NCI-H526 (cell line): ENCODE measurements at regions not wholly inside any gene's neighbourhood (a gene's known extent, or its start where the extent isn't known, plus 50 kb on each side); places are given as distances from the start of the nearest gene placed in this dataset.
"Not testable (repeated sequence)": the region's sequence is repeated elsewhere in the genome, so short reads cannot be mapped to it uniquely, and the experiment has no call there.

Experiments used
- DNase-seq, 2 experiments: peaks; one replicate each; lab custom pipeline; 2025; lab: John Stamatoyannopoulos, UW

DNA sequence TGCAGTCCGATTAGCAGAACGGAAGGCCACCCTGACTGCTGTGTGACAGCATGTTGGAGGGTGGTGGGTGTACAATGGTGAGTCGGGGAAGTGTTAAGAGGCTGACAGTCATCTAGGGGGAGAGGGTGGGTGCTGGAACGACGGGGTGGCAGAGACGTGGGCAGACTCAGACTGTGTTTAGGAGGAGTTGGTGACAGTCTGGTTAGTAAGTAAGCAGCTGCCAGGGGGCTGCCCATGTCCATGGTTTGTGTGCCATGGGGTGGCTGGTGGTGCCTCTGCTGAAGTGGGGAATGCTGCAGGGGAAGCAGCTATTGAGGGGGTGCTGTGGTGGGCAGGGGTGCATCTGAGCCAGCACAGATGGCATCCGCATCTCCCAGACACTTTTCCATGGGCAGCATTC, 51.3 kb upstream of the BOD1 start:
- DNase-seq: no peak

DNA sequence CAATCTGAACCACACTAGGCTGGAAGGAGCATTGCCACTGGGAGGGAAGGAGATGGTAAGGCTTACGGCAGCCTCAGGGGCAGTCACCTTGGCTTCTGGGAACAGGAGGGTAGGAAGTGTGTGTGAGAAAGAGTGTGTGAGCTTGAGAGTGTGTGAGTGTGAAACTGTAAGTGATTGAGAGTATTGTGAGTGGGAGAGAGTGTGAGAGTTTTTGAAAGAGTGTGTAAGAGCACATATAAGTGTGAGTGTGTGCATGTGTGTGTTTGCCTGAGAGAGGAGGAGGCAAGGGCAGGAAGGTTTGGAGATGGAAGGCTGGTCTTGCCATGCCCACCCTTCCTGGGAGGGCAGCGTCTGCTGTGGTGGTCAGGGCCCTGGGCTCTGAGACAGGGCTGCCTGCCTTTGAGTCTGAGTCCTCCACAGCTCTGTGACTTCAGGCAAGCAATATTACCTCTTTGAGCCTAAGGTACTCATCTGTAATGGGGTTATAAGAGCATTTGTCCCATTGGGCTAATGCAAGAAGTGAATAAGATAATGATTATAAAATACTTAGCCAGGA, 51.9 kb upstream of the BOD1 start:
- DNase-seq: no peak

DNA sequence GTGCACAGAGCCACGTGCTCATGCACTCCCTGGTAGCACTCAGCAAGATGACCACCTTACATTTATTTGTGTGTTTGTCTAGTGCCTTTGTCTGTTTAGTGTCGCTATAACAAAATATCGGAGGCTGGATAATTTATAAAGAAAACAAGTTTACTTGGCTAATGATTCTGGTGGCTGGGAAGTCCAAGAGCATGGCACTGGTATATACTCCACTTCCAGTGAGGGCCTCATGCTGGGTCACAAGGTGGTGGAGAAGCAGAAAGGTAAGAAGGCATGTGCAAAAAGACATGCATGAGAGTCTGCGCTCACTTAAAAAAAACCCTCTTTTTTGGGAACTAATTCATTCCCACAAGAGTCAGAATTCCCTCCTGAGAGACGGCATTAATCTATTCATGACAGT, 52.5 kb upstream of the BOD1 start:
- DNase-seq: no peak

DNA sequence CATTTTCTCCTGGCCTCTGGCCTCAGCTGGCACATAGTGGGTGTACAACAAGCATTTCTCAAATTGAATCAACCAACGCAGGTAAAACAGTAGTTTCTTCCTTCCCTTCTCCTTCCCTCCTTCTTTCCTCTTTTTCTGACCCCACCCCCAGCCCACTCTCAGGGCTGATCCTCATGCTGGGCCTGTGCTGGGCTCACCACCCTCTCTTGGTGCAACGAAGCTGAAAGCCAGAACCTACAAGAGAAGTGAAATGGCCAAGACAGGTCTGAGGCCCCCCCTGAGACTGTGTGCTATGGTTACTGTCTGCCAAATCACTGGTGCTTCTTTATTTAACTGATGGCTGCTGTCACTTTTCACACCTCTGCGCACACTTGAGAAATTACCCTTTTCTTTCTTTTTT, 53.0 kb upstream of the BOD1 start:
- DNase-seq: no peak

DNA sequence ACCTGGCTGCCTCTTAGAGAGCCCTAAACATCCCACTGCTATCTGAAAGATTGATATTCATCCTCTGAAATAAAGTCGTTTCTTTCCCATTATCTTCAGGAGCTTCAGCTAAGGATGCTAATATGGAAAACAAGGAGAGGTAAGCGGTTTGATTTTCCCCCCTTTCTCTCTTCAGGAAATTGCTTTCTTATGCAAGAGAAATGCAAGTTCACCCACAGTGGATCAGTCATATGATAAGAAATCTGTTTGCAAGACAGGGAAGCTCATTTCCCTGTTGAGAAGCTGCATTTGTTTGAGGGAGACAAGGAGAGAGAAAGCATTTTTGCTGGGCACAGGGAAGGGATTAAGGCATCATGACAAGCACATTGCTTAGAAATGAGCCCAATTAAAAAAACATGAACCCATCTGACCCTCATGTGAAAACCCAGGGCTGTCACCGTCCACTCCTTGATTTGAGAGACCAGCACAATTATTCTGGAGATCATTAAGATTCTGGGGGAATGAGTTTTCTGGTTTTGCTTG, 53.7 kb upstream of the BOD1 start:
- peak; percentile 21 to 22 for DNase-seq

DNA sequence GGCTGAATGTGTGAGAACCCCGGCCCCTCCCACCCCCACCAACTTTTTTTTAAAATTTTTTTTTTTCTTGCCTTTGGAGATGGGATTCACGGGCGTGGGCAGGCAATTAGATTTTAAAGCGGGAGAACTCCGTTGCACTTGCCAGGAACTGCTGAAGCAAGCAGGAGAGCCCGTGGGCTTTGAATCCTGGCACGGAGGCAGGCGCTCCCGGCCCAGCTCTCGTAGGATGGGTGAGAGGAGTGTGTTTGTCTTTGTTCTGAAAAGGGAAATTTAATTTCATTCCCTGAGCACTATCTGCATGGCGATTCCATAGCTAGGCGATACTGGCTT, 54.3 kb upstream of the BOD1 start:
- peak in 1 of 2 experiments; percentile 6 for DNase-seq

DNA sequence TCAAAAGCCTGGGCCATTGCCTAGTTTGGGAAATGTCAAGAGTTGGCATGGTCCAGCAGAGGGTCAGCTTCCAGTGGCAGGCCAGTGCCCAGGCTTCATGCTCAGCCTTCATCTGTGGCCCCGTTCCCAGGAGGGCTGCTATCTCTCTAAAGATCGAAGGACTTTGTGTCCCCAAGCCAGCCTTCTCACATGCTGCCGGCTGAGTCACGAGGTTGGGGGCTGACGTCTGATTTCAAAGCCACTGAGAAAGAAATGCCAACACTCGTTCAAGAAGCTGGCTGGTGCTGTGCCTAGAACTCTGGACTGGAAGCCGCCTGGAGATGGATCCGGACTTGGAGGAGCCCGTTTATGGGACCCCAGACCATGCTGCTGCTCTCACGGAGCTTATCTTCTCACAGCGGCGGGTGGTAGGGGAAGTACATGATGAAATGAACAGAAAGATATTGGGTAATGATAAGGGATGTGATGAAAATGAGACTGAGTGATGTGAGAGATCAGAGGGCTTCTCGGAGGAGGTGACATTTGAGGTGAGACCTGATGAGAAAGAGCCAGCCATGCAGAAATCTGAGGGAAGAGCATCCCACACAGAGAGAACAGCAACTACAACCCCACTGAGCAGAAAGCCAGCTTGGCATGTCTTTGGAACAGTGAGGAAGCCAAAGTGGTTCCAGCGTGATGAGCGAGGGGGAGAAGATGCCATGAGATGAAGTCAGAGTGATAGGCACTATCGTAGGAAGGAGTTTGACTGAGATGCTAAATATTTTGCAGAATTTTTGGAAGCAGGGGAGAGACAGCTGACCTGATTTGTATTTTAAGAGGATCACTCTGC, 54.9 kb upstream of the BOD1 start:
- no peak for DNase-seq

DNA sequence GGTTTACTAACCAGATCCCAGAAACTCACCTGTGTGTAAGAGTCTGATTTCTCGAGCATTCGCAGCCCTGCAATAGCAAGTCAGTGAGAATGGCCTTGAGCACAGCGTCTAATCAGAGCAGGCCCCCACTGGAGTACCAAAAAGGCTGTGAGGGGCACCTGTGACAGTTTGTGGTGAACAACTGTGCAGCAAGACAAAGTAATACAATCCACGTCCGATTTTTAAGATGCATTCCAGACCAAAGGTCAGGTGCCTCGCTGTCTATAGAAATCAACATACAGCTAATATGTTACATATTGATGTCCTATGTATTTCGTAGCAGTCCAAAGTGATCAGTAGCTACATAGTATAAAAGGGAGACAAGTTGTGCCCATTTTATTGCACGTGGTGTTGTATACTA, 55.7 kb upstream of the BOD1 start:
- DNase-seq: no peak

DNA sequence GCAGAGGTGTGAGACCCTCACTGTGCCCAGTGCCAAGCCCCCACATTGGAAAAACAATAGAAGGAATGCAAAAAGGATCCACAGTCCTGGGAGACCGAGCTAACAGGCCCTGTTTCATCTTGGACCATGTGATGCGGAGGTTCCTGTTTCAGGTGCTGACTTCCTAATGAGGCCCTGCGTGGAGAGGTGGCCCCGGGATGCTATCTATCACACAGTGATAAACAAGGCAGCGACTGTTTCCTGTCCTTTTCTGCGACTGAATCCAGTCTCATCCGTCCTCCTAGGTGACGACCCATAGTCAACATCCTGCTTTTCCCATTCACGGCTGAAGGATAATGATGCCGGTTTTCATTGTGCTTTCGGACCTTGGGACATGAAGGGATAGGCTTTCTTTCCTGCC, 56.4 kb upstream of the BOD1 start:
- DNase-seq: no peak

DNA sequence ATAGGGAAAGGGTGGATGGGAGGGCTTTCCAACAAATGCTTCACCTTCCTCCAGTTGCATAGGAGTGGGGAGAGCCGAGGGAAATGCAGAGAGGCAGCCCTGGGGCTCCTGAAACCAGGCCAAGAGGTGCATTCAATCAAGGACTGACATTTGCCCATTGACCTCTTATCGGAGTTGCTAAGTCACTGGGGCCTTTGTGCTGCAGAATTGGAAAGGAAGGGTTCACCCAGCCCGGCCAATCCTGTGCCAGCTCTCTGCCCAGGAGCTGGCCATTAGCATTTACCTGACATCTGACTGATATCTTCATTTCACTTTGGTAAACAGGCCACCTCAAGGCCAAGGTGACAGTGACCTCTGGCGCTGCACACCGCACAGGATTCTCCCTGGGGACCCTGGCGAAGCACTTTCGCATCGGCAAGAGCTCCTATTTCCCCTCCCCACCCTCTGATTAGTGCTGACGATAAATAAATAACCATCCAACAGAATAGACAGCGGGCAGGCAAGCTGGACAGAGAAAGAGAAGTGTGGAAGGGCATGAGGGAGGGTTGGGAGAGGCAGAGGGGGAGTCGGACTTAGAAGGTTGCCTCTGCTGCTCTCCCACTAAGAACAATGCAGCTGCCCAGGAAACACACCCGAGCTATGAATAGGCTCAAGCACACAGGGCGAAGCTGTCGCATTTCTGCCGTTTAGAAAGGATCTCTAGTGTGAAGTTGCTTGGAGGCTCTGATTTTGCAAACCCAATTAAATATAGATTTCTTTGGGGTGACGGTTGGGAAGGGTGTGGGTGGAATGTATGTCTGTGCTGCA, 57.0 kb upstream of the BOD1 start:
- peak in 1 of 2 experiments; percentile 36 for DNase-seq

DNA sequence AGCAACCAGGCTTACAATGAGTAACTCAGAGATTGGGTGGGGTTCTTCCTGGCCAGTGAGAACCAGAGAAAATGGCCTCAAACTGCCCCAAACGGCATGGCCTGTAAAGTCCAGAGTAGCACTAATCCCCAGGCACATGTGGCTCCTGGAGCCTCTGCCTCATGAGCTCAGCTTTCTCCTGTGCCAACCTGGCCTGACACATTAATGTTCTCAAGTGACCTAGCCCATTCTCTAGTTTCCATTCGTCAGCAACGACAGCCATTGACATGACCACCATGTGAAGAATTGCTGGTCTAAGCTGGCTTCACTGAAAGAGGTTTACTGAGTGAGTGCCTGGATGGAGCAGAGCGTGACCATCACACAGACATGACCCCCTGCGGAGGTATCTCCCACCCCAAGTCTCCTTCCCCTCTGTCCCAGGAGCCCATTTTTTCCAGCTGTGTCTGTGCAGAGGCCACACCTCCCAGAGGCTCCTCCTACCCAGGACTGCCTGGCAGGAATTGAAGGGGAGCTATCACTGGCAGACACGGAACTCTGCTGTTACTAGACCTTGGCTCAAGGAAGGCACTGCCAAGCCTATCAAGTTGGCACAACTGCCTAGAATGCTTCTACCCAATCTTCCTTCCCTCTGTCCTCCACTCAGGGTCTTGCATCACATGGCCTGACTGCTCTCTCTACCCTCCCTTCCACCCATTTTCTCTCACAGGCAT, 59.0 kb upstream of the BOD1 start:
- no peak for DNase-seq

DNA sequence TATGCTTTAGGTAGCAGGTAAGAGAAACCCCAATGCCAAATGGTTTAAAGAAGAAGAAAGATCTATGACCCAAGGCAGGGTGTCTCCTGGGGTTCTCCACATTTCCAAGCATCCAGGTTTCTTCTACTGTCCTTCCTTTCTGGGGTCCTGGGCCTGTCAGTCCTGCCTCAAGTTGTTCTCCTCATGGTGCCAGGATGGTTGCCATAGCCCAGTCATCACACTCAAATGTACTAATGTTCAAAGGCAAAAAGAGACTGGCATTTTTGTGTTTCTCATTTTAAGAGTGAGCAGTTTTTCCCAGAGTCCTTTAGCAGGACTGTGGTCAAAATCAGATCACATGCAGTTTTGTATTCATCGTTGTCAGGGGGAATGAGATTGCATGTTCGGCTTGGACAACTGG, 59.9 kb upstream of the BOD1 start:
- no peak for DNase-seq

DNA sequence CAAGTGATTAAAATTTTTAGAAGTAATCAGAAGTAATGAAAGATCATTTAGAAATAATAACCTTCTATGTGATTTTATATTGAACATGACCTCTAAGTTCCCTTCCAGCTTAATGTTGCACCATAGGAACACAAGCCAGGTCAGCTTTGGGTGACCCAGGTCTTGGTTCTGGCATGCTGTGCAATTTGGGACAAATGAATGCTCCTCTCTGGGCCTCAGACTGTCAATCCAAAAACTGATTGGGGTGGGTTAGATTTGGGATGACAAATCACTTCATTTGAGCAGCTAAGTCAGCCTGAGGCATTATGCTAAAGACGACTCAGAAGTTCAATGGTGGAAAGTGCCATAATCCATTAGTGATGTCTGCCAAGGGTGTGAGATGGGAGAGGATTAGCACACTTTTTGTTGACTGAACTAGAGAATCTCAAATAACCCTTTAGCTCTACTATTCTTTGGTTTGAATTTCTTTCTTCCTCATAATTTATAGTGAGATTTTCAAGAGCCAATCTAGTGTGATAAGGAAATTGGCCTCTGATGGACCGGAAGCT, 60.7 kb upstream of the BOD1 start:
- no peak for DNase-seq

DNA sequence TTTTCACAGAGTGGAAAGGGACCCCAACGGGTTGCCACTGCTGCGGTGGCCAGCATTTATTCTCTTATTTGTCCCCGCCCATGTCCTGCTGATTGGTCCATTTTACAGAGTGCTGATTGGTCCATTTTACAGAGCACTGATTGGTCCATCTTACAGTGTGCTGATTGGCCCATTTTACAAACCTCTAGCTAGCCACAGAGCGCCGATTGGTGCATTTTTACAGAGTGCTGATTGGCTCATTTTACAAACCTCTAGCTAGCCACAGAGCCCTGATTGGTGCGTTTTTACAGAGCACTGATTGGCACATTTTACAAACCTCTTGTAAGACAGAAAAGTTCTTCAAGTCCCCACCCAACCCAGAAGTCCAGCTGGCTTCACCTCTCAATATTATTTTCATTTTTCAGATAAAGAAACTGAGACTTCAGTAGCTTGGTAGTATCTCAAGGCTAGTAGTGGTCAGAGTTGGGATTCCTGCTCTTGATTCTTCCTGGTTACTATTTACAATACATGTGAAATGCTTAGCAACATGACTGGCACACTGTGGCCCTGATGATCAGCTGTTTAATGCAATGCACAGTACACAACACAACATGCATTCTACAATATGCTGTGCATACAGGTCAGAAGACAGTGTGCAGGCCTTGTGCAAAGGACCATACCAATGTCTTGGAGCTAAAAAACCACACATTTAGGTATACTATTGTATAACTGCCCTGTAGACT, 63.6 kb upstream of the BOD1 start:
- no peak for DNase-seq

DNA sequence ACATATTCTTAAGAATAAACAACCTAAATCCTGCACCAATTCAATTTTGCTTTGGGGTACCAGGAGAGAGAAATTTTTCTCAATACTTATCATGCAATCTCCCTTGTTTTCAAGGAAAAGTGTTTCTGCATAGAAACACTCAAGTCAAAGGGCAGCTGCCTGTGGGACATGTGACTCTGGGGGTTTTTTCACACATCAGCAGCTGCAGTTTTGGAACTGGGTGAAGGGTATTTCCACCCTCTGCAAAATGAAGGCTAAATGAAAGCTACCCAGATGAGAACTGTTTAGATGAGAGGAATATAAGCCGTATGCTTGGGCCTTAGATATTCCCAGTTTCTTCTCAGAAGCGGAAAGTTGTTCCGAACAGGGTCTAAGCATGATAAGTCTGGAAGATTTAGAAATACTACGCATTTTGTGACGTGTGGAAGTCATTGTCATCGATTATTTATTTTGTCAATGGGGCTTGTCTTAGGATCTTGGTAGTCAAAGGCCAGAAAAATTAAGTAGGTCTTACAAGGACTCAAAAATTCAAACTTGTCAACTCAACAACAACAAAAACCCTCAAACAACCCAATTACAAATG, 64.3 kb upstream of the BOD1 start:
- no peak for DNase-seq

DNA sequence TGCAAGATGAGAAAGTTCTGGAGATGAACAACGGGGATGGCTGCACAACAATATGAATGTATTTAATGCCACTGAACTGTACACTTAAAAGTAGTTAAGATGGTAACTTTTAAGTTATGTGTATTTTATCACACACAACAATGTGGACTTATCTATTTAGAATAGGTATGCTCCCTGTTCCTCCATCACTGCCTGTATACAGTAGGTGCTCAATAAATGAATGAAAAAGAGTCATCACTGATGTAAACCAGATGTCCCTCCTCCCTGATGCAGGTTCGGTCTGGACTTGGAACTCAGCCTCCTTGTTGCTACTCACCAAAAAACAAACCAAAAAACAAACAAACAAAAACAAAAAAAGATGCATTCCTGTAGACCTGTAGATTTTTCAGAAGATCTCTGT, 65.9 kb upstream of the BOD1 start:
- no peak for DNase-seq

DNA sequence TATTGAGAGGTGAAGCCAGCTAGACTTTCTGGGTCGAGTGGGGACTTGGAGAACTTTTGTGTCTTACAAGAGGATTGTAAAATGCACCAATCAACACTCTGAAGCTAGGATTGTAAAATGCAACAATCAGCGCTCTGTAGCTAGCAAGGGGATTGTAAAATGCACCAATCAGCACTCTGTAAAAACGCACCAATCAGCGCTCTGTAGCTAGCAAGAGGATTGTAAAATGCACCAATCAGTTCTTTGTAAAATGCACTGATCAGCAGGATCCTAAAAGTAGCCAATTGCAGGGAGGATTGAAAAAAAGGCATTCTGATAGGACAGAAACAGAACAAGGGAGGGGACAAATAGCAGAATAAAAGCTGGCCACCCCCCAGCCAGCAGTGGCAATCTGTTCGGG, 68.1 kb upstream of the BOD1 start:
- not testable (repeated sequence) for DNase-seq

DNA sequence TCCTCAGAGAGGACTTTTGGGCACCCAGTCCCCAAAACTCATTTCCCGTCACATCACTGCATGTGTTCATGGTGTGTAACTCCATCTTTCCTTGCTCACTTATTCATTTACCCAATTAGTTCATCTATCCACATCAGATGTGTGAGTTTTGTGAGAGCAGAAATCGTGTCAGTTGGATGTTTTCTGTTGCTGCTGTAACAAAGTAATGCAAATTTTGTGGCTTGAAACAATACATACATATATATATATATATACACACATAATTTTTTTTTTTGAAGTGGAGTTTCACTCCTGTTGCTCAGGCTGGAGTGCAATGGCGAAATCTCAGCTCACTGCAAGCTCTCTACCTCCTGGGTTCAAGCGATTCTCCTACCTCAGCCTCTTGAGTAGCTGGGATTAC, 70.5 kb upstream of the BOD1 start:
- DNase-seq: peak in 1 of 2 experiments; percentile 19

DNA sequence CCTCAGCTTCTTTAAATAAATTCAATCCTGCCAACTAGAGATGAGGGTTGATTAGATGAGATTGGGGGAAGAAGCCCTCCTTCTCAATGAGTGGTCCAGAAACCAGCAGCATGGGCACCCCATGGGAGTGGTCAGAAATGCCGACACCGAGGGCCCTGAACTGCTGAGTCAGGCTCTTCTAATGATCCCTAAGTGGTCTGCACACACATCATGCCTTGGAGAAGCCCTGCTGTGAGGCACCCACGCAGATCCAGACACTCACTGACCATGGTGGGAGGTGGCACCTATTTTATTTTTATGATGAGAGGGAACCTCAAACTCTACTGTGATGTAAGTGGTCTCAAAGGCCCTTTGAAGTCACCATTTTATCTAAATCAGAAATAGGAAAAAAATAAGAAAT, 72.3 kb upstream of the BOD1 start:
- DNase-seq: peak in 1 of 2 experiments; percentile 5

DNA sequence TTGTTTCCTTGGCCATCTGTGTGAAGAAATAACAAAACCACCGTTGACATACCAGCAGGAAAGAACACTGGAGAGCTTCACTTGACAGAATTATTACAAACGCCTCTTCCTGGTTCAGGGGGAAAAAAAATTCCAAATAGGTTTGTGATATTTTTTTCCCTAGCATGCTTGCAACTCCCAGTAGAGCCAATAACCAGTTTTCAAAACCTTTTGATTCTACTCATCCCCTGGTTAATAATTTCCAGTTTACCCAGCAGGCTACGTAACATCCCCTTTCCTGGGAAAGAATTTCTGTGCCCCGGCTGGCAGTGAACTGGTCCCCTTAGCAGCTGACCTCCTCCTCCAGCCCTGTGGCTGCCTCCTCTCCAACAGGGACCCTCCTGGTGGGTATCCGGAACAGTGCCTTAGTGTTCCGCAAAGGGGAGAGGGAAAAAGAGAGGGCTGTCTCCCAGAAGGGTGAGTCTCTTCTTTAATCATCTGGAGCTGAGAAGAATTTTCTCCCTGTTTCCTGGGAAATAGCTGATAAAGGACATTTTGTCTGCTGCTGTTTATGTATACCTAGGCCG, 72.8 kb upstream of the BOD1 start:
- peak in 1 of 2 experiments; percentile 40 for DNase-seq
